Ishikawa (cell line): ENCODE measurements at regions not wholly inside any gene's neighbourhood (a gene's known extent, or its start where the extent isn't known, plus 50 kb on each side); places are given as distances from the start of the nearest gene placed in this dataset.

ENCODE experiments used
- EGR1 ChIP-seq: IDR thresholded peaks from 2 replicates; pipeline ENCODE4 v1.6.1; 2012
- NFIC ChIP-seq: IDR thresholded peaks from 2 replicates; pipeline ENCODE4 v1.6.1; 2012
- REST ChIP-seq: IDR thresholded peaks from 2 replicates; pipeline ENCODE4 v1.6.1; 2012; ENCODE audit warnings: low read depth, mild to moderate bottlenecking
- TAF1 ChIP-seq: IDR thresholded peaks from 2 replicates; pipeline ENCODE4 v1.6.1; 2012; ENCODE audit warnings: low read depth, mild to moderate bottlenecking
- TEAD4 ChIP-seq: IDR thresholded peaks from 2 replicates; pipeline ENCODE4 v1.6.1; 2012

- TF ChIP-seq REST (no peak), NFIC (no peak), TAF1 (no peak), EGR1 (no peak), TEAD4 (no peak)
These were observed 342.4 kb upstream of the CD180 start for GRCh38 chr5:67538855-67539506.
